ENCODE measurements at regions not wholly inside any gene's neighbourhood (a gene's known extent, or its start where the extent isn't known, plus 50 kb on each side); places are given as distances from the start of the nearest gene placed in this dataset.

DNA sequence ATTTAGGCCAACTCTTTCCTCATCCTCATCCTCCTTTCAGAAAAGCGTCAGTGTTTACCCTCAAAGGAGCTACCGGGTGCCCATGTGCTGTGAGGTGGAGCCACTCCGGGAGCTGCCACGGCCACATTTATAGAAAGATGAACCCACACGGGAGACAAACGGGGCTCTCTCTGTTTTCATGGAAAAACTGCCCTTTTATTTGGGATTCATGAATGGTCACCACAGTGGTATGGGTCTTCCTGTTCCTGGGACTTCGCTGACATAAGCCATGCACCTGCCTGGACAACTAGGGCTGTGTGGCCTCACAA is 224.2 kb downstream of the ZIC5 start:
- Histone ChIP-seq H3K27ac (no peak overlapping the region), H3K27me3 (no peaks in the 10 kb centered on the region), H3K9me3 (no peaks in the 10 kb centered on the region), H3K4me1 (peaks cover 0 to 2% (median 0%) of the 10 kb centered on the region in 4 donors), H3K4me3 (no peak overlapping the region), H3K36me3 (no peaks in the 10 kb centered on the region)
- WGBS, 5 donors, result 44 to 62% (median 47%) methylated on average over 7 of the region's 7 CpGs
- intact Hi-C loops (cut with DNase I; ENCODE audit: low total_unique reads), result no loop called here
- DNase-seq, result no peak
- TF ChIP-seq EP300 (IDR thresholded peaks at IDR 0.05) (no peak), POLR2AphosphoS5 (IDR thresholded peaks at IDR 0.05) (no peak)
- TF ChIP-seq, protein P1, sequence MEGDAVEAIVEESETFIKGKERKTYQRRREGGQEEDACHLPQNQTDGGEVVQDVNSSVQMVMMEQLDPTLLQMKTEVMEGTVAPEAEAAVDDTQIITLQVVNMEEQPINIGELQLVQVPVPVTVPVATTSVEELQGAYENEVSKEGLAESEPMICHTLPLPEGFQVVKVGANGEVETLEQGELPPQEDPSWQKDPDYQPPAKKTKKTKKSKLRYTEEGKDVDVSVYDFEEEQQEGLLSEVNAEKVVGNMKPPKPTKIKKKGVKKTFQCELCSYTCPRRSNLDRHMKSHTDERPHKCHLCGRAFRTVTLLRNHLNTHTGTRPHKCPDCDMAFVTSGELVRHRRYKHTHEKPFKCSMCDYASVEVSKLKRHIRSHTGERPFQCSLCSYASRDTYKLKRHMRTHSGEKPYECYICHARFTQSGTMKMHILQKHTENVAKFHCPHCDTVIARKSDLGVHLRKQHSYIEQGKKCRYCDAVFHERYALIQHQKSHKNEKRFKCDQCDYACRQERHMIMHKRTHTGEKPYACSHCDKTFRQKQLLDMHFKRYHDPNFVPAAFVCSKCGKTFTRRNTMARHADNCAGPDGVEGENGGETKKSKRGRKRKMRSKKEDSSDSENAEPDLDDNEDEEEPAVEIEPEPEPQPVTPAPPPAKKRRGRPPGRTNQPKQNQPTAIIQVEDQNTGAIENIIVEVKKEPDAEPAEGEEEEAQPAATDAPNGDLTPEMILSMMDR (IDR thresholded peaks at IDR 0.05), result no peak

GRCh38 chr13:99746637-99747402 is 224.7 kb downstream of the ZIC5 start:
- DNase-seq, result no peak
- Histone ChIP-seq H3K27me3 (no peaks in the 10 kb centered on the region), H3K27ac (no peak overlapping the region), H3K9me3 (no peaks in the 10 kb centered on the region), H3K4me3 (no peak overlapping the region), H3K36me3 (no peaks in the 10 kb centered on the region), H3K4me1 (peaks cover 0 to 7% (median 3%) of the 10 kb centered on the region in 4 donors)
- 39 to 53% (median 42%) methylated on average over 14 of the region's 14 CpGs for WGBS, 5 donors
- TF ChIP-seq EP300 (IDR thresholded peaks at IDR 0.05), result no peak
- TF ChIP-seq, protein P1 (IDR thresholded peaks at IDR 0.05), result no peak
- no peak for TF ChIP-seq POLR2A (IDR thresholded peaks at IDR 0.05)
- no peak for TF ChIP-seq POLR2AphosphoS5 (IDR thresholded peaks at IDR 0.05)
- intact Hi-C loops (cut with DNase I; ENCODE audit: low total_unique reads), result no loop called here

- intact Hi-C loops (cut with DNase I; ENCODE audit: low total_unique reads), result no loop called here
- no peak for TF ChIP-seq EP300 (IDR thresholded peaks at IDR 0.05)
- TF ChIP-seq POLR2A (IDR thresholded peaks at IDR 0.05), result no peak
- TF ChIP-seq, protein P1 (IDR thresholded peaks at IDR 0.05), result no peak
- TF ChIP-seq POLR2AphosphoS5 (IDR thresholded peaks at IDR 0.05), result no peak
- H3K4me3 ChIP-seq, result no peak overlapping the region
- no peaks in the 10 kb centered on the region for H3K36me3 ChIP-seq
- WGBS, 5 donors, result 85 to 93% (median 91%) methylated on average over 4 of the region's 4 CpGs
- no peaks in the 10 kb centered on the region for H3K9me3 ChIP-seq
- no peak for DNase-seq
- no peak overlapping the region for H3K27ac ChIP-seq
- H3K27me3 ChIP-seq, result no peaks in the 10 kb centered on the region
- peaks cover 0 to 7% (median 3%) of the 10 kb centered on the region in 4 donors for H3K4me1 ChIP-seq
Observed at GRCh38 chr13:99743094-99743493, 228.5 kb downstream of the ZIC5 start.

DNA sequence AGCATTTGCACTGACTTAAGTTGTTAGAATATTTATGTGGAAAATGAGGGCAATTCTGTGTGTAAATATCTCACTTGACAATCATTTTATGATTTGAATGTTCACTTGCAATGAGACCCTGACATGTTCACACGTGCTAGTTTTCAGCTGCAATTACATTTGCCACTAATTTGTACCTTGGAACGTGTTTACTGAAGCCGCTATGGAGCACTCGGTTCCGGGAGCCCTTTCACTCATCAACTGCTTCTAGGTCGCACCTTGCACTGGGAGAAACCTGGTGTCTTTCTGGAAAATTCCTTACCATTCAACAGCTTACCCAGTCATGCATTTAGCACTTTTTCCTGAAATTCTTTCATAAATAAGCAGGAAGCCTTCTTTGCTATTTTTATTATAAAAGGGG is 229.6 kb downstream of the ZIC5 start:
- intact Hi-C loops (cut with DNase I; ENCODE audit: low total_unique reads), result no loop called here
- H3K9me3 ChIP-seq, result no peaks in the 10 kb centered on the region
- no peak for DNase-seq
- H3K4me1 ChIP-seq, result peaks cover 0 to 7% (median 3%) of the 10 kb centered on the region in 4 donors
- no peak overlapping the region for H3K4me3 ChIP-seq
- no peaks in the 10 kb centered on the region for H3K27me3 ChIP-seq
- WGBS, 5 donors, result 58 to 67% (median 62%) methylated on average over 6 of the region's 6 CpGs
- no peak overlapping the region for H3K27ac ChIP-seq
- H3K36me3 ChIP-seq, result no peaks in the 10 kb centered on the region
- TF ChIP-seq, protein P1 (IDR thresholded peaks at IDR 0.05), result no peak
- no peak for TF ChIP-seq POLR2AphosphoS5 (IDR thresholded peaks at IDR 0.05)
- no peak for TF ChIP-seq EP300 (IDR thresholded peaks at IDR 0.05)
